B cell (primary cell): ENCODE measurements at regions not wholly inside any gene's neighbourhood (a gene's known extent, or its start where the extent isn't known, plus 50 kb on each side); places are given as distances from the start of the nearest gene placed in this dataset.
"Not testable (repeated sequence)": the region's sequence is repeated elsewhere in the genome, so short reads cannot be mapped to it uniquely, and the experiment has no call there.

Experiments
- ATAC-seq: fragments of 200-7000 bp; cut with Tn5 transposase; one replicate; pipeline ENCODE4 v1.10.0; 2021; ENCODE audit warnings: low read depth, mild to moderate bottlenecking, moderate number of reproducible peaks, moderate library complexity
- CTCF ChIA-PET: fragments of 350-600 bp; sonication (Branson Sonifier 250); formaldehyde crosslinking; loops from one replicate; lab custom pipeline; 2021; ENCODE audit warnings: antibody characterized with exemption, inconsistent platforms; lab: Charles Lee
- POLR2A ChIA-PET: fragments of 350-600 bp; sonication (Branson Sonifier 250); formaldehyde crosslinking; loops from one replicate; lab custom pipeline; 2021; ENCODE audit warnings: antibody characterized with exemption; lab: Charles Lee
- DNase-seq: peaks from one replicate; pipeline ENCODE4 v3.0.0; 2013
- H2AFZ ChIP-seq: 2 replicates; pipeline ENCODE4 v1.6.1; 2012; ENCODE audit warnings: mild to moderate bottlenecking, low read depth, low read length; ENCODE audit not compliant: insufficient read depth, poor library complexity, severe bottlenecking
- H3K27ac ChIP-seq, 2 donors: 1 replicate in 1 of 2; 2 replicates in 1 of 2; pipeline ENCODE4 v1.5.1; 2012 to 2013; ENCODE audit warnings: low read length in 2 of 2, mild to moderate bottlenecking in 2 of 2, moderate library complexity in 1 of 2
- H3K27me3 ChIP-seq, 4 experiments: fragments of 200-600 bp in 1 of 4; sonication (generic) in 1 of 4; replicated peaks in 1 of 4; 1 replicate in 2 of 4; 2 replicates in 2 of 4; pipeline versions ENCODE4 v1.6.1 to v1.7.0; 2013 to 2016; ENCODE audit warnings: low read length in 3 of 4, mild to moderate bottlenecking in 2 of 4, mixed read lengths in 1 of 4, moderate library complexity in 1 of 4; ENCODE audit not compliant: insufficient read depth in 4 of 4, control insufficient read depth in 3 of 4; ENCODE audit errors: control extremely low read depth in 1 of 4
- H3K36me3 ChIP-seq, 2 experiments: replicated peaks in 1 of 2; 1 replicate in 1 of 2; 2 replicates in 1 of 2; pipeline versions ENCODE4 v1.6.1 to v1.7.1; 2013; ENCODE audit warnings: low read length in 1 of 2; ENCODE audit not compliant: insufficient read depth in 2 of 2, control insufficient read depth in 1 of 2; ENCODE audit errors: control extremely low read depth in 1 of 2, extremely low read depth in 1 of 2
- H3K4me1 ChIP-seq, 2 donors: fragments of 200-600 bp in 1 of 2; sonication (generic) in 1 of 2; 1 replicate in 1 of 2; 2 replicates in 1 of 2; pipeline versions ENCODE4 v1.5.1 to v1.6.1; 2013 to 2017; ENCODE audit warnings: low read length in 2 of 2; ENCODE audit not compliant: control insufficient read depth in 2 of 2, insufficient read depth in 2 of 2
- H3K4me2 ChIP-seq: replicated peaks from 2 replicates; pipeline ENCODE3; 2012; ENCODE audit warnings: mild to moderate bottlenecking, low read depth, low read length; ENCODE audit not compliant: poor library complexity, severe bottlenecking
- H3K4me3 ChIP-seq, 5 experiments: fragments of 200-600 bp in 1 of 5; sonication (generic) in 1 of 5; 1 replicate in 3 of 5; 2 replicates in 2 of 5; pipeline versions ENCODE4 v1.5.1 to v1.7.0; 2011 to 2016; ENCODE audit warnings: low read length in 4 of 5, mild to moderate bottlenecking in 4 of 5, low read depth in 2 of 5, control low read depth in 1 of 5, moderate library complexity in 1 of 5; ENCODE audit not compliant: insufficient read depth in 1 of 5; ENCODE audit errors: control extremely low read depth in 1 of 5, extremely low read depth in 1 of 5
- H3K79me2 ChIP-seq: fragments of 200-600 bp; sonication (generic); one replicate; pipeline ENCODE4 v1.6.0; 2016; ENCODE audit warnings: low read length; ENCODE audit not compliant: control insufficient read depth, insufficient read depth
- H3K9ac ChIP-seq: fragments of 200-600 bp; sonication (generic); 2 replicates; pipeline ENCODE4 v1.6.1; 2017; ENCODE audit warnings: mild to moderate bottlenecking, low read length, moderate library complexity
- H3K9me3 ChIP-seq, 3 donors: one replicate each; pipeline versions ENCODE4 v1.6.1 to v1.7.1; 2013; ENCODE audit warnings: low read length in 2 of 3; ENCODE audit not compliant: control insufficient read depth in 2 of 3, insufficient read depth in 1 of 3; ENCODE audit errors: control extremely low read depth in 1 of 3
- H4K20me1 ChIP-seq: 2 replicates; pipeline ENCODE4 v1.6.0; 2012; ENCODE audit warnings: mild to moderate bottlenecking, low read length; ENCODE audit not compliant: insufficient read depth, control insufficient read depth, poor library complexity, severe bottlenecking
- H3K27ac Mint-ChIP-seq: one replicate; pipeline ENCODE4 v1.8.0; 2021; ENCODE audit warnings: mixed read lengths
- H3K27me3 Mint-ChIP-seq: one replicate; pipeline ENCODE4 v1.8.0; 2021; ENCODE audit warnings: mixed read lengths
- H3K4me1 Mint-ChIP-seq: one replicate; pipeline ENCODE4 v1.8.0; 2021; ENCODE audit warnings: mixed read lengths
- H3K4me3 Mint-ChIP-seq: one replicate; pipeline ENCODE4 v1.8.0; 2021; ENCODE audit warnings: mixed read lengths
- H3K9me3 Mint-ChIP-seq: one replicate; pipeline ENCODE4 v1.8.0; 2022; ENCODE audit warnings: mixed read lengths; ENCODE audit not compliant: insufficient read depth
- EZH2 ChIP-seq: IDR thresholded peaks from 2 replicates; pipeline ENCODE4 v1.6.1; 2012; ENCODE audit warnings: borderline replicate concordance, low read depth, mild to moderate bottlenecking, moderate library complexity, low read length; ENCODE audit not compliant: insufficient read depth, poor library complexity, severe bottlenecking
- WGBS: methylation state at CpG from one replicate; pipeline ENCODE4 v1.1.5; 2013; ENCODE audit warnings: missing lambda C conversion rate; ENCODE audit not compliant: insufficient coverage; 5-methylcytosine and 5-hydroxymethylcytosine counted together
- intact Hi-C: fragments of 100-400 bp; cut with micrococcal nuclease; formaldehyde crosslinking; loops from one replicate; pipeline ENCODE4 v1.10.0; 2022
- TF ChIP-seq, protein P1 (sequence below): fragments of 200-600 bp; IDR thresholded peaks from one replicate; pipeline ENCODE4 v1.8.0; 2022; ENCODE audit warnings: antibody characterized with exemption, mild to moderate bottlenecking

DNA sequence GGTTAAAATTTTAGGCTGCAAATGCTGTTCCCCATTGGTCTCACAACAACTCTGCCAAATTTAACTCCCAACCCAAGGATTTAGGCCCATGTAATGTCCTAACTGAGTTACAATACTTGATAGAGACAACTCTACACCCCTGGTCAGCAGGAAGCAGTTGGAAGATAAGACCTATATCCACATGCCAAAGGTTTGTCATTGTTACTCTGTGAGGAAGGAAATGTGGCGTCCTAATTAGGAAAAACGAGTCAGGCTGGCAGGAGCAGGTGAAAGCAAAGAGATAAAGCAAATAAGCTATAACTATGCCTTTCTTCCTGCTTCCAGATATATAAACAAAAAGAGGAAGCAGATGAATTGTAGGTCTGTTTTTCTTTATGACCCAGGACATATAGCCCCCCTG lies 69.1 kb downstream of the SPIN4 start:
- ChIA-PET CTCF (no interaction called here), POLR2A (no interaction called here)
- Histone ChIP-seq H3K9me3 (no peaks in the 10 kb centered on the region), H3K27ac (no peak overlapping the region), H2AFZ (no peak overlapping the region), H4K20me1 (no peaks in the 10 kb centered on the region), H3K9ac (no peak overlapping the region), H3K27me3 (no peaks in the 10 kb centered on the region), H3K4me2 (no peak overlapping the region), H3K79me2 (no peaks in the 10 kb centered on the region), H3K36me3 (no peaks in the 10 kb centered on the region), H3K4me1 (no peaks in the 10 kb centered on the region), H3K4me3 (no peak overlapping the region)
- no peaks in the 10 kb centered on the region for H3K9me3 Mint-ChIP-seq
- TF ChIP-seq, protein P1, sequence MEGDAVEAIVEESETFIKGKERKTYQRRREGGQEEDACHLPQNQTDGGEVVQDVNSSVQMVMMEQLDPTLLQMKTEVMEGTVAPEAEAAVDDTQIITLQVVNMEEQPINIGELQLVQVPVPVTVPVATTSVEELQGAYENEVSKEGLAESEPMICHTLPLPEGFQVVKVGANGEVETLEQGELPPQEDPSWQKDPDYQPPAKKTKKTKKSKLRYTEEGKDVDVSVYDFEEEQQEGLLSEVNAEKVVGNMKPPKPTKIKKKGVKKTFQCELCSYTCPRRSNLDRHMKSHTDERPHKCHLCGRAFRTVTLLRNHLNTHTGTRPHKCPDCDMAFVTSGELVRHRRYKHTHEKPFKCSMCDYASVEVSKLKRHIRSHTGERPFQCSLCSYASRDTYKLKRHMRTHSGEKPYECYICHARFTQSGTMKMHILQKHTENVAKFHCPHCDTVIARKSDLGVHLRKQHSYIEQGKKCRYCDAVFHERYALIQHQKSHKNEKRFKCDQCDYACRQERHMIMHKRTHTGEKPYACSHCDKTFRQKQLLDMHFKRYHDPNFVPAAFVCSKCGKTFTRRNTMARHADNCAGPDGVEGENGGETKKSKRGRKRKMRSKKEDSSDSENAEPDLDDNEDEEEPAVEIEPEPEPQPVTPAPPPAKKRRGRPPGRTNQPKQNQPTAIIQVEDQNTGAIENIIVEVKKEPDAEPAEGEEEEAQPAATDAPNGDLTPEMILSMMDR: no peak
- TF ChIP-seq EZH2: no peak
- no peak overlapping the region for H3K27ac Mint-ChIP-seq
- intact Hi-C loops: no loop called here
- no peak for ATAC-seq
- DNase-seq: no peak
- WGBS: no CpG with 5 or more reads among the region's 2 CpGs
- no peak overlapping the region for H3K4me3 Mint-ChIP-seq
- no peaks in the 10 kb centered on the region for H3K4me1 Mint-ChIP-seq
- H3K27me3 Mint-ChIP-seq: no peaks in the 10 kb centered on the region

DNA sequence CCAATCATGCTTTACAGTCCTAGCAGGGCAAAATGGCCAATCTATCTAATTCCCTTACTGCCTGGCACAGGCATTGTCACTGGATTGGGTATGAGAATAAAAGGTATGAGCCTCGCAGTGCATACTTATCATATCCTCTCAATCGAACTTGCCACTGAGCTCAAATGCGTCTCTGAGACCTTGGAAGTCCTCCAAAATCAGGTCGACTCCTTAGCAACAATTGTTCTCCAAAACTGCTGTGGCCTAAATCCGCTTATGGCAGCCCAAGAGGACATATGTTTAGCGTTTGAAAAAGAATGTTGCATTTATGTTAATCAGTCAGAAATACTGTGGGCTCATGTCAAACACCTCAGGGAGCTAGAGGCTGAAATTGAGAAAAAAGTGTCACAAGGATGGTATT lies 69.7 kb downstream of the SPIN4 start:
- H3K27ac Mint-ChIP-seq: no peak overlapping the region
- H3K4me2 ChIP-seq: no peak overlapping the region
- H3K4me1 Mint-ChIP-seq: no peaks in the 10 kb centered on the region
- H3K79me2 ChIP-seq: no peaks in the 10 kb centered on the region
- no peak overlapping the region for H3K4me3 Mint-ChIP-seq
- H3K9me3 Mint-ChIP-seq: no peaks in the 10 kb centered on the region
- intact Hi-C loops: no loop called here
- ChIA-PET POLR2A (no interaction called here), CTCF (no interaction called here)
- ATAC-seq (no peak), DNase-seq (no peak)
- no peak overlapping the region for H3K4me3 ChIP-seq
- TF ChIP-seq, protein P1: no peak
- no peak for TF ChIP-seq EZH2
- no peak overlapping the region for H3K9ac ChIP-seq
- WGBS: 100% methylated on average over 1 of the region's 6 CpGs
- no peaks in the 10 kb centered on the region for H3K9me3 ChIP-seq
- no peak overlapping the region for H3K27ac ChIP-seq
- no peaks in the 10 kb centered on the region for H3K27me3 ChIP-seq
- H3K27me3 Mint-ChIP-seq: no peaks in the 10 kb centered on the region
- H2AFZ ChIP-seq: no peak overlapping the region
- no peaks in the 10 kb centered on the region for H4K20me1 ChIP-seq
- no peaks in the 10 kb centered on the region for H3K36me3 ChIP-seq
- no peaks in the 10 kb centered on the region for H3K4me1 ChIP-seq

DNA sequence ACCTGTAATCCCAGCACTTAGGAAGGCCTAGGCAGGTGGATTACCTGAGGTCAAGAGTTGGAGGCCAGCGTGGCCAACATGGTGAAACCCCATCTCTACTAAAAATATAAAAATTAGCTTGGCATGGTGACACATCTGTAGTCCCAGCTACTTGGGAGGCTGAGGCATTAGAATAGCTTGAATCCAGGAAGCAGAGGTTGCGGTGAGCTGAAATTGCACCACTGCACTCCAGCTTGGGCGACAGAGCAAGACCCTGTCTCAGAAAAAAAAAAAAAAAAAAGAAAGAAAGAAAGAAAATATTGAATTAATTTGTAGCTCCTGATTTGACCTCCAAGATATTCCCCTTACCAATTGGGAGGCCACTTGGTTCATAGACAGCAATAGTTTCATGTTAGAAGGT lies 73.7 kb downstream of the SPIN4 start:
- H3K27me3 Mint-ChIP-seq, POLR2A ChIA-PET, H3K4me3 ChIP-seq, H3K27ac Mint-ChIP-seq, H3K79me2 ChIP-seq, CTCF ChIA-PET, H3K9me3 ChIP-seq, H3K27ac ChIP-seq, H3K9ac ChIP-seq, DNase-seq, H3K4me1 Mint-ChIP-seq, H3K9me3 Mint-ChIP-seq, H3K27me3 ChIP-seq, H3K4me3 Mint-ChIP-seq, intact Hi-C loops, H2AFZ ChIP-seq, ATAC-seq, H4K20me1 ChIP-seq, H3K4me2 ChIP-seq, H3K4me1 ChIP-seq, H3K36me3 ChIP-seq: not testable (repeated sequence)
- WGBS: no CpG with 5 or more reads among the region's 3 CpGs
